ENCODE measurements at regions not wholly inside any gene's neighbourhood (a gene's known extent, or its start where the extent isn't known, plus 50 kb on each side); places are given as distances from the start of the nearest gene placed in this dataset.
"Not testable (repeated sequence)": the region's sequence is repeated elsewhere in the genome, so short reads cannot be mapped to it uniquely, and the experiment has no call there.

DNA sequence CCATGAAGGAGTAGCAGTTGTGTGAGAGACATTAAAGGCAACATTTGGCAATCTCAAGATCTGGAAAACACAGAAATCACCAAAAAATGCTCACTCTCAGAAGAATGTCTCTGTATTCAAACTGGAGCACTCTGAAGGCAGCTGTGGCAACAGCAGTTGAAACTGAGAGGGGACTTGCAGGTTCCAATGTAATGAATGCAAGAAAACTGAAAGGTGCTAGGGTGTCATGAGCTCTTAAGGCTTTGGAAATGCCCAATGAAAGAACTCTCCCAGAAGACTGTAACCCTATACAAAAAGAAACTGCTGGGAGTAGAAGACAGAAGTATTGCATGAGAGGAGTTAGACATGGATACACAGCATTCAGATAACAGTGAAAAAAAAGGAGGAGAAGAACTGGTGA, 118.2 kb upstream of the HTR2C start:
- H3K9me2 ChIP-seq (replicated peaks; ENCODE audit: insufficient read depth, low read length): no peaks in the 10 kb centered on the region
- H3K27ac ChIP-seq (ENCODE audit: low read length): no peak overlapping the region
- H3K4me1 ChIP-seq (ENCODE audit: low read length): no peaks in the 10 kb centered on the region
- no peak overlapping the region for H3K4me2 ChIP-seq (ENCODE audit: low read depth, low read length)
- no peaks in the 10 kb centered on the region for H4K20me1 ChIP-seq (ENCODE audit: insufficient read depth, low read length)
- H3K9me3 ChIP-seq (replicated peaks; ENCODE audit: insufficient read depth, low read length): no peaks in the 10 kb centered on the region
- TF ChIP-seq EZH2 (optimal IDR thresholded peaks at IDR 0.05; ENCODE audit: low read depth, low read length) (no peak), EZH2phosphoT487 (IDR thresholded peaks at IDR 0.05; ENCODE audit: low read length) (no peak)
- TF ChIP-seq, protein P1, sequence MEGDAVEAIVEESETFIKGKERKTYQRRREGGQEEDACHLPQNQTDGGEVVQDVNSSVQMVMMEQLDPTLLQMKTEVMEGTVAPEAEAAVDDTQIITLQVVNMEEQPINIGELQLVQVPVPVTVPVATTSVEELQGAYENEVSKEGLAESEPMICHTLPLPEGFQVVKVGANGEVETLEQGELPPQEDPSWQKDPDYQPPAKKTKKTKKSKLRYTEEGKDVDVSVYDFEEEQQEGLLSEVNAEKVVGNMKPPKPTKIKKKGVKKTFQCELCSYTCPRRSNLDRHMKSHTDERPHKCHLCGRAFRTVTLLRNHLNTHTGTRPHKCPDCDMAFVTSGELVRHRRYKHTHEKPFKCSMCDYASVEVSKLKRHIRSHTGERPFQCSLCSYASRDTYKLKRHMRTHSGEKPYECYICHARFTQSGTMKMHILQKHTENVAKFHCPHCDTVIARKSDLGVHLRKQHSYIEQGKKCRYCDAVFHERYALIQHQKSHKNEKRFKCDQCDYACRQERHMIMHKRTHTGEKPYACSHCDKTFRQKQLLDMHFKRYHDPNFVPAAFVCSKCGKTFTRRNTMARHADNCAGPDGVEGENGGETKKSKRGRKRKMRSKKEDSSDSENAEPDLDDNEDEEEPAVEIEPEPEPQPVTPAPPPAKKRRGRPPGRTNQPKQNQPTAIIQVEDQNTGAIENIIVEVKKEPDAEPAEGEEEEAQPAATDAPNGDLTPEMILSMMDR (IDR thresholded peaks at IDR 0.05; ENCODE audit: low read length): no peak
- no peaks in the 10 kb centered on the region for H3F3A ChIP-seq (ENCODE audit: insufficient read depth, low read length)
- no peaks in the 10 kb centered on the region for H3K36me3 ChIP-seq (replicated peaks; ENCODE audit: insufficient read depth, low read length)
- no peak overlapping the region for H3K9ac ChIP-seq (ENCODE audit: low read length)
- H3K79me2 ChIP-seq (ENCODE audit: low read length): no peaks in the 10 kb centered on the region
- H3K4me3 ChIP-seq (ENCODE audit: low read length): no peak overlapping the region
- no peak overlapping the region for H2AFZ ChIP-seq (ENCODE audit: low read length)
- DNase-seq: no peak
- no peaks in the 10 kb centered on the region for H3K27me3 ChIP-seq (replicated peaks; ENCODE audit: insufficient read depth, low read length)

DNA sequence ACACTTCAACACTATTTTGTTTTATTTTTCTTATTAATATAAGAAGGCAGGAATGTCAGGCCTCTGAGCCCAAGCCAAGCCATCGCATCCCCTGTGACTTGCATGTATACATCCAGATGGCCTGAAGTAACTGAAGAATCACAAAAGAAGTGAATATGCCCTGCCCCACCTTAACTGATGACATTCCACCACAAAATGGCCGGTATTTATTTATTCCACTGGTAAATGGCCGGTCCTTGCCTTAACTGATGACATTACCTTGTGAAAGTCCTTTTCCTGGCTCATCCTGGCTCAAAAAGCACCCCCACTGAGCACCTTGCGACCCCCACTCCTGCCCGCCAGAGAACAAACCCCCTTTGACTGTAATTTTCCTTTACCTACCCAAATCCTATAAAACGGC, 111.9 kb upstream of the HTR2C start:
- not testable (repeated sequence) for H3K27me3 ChIP-seq (replicated peaks; ENCODE audit: insufficient read depth, low read length); H3K4me3 ChIP-seq (ENCODE audit: low read length); H4K20me1 ChIP-seq (ENCODE audit: insufficient read depth, low read length); H3K9me3 ChIP-seq (replicated peaks; ENCODE audit: insufficient read depth, low read length); H3K9ac ChIP-seq (ENCODE audit: low read length); DNase-seq; H2AFZ ChIP-seq (ENCODE audit: low read length); H3K4me2 ChIP-seq (ENCODE audit: low read depth, low read length); H3K4me1 ChIP-seq (ENCODE audit: low read length); H3K9me2 ChIP-seq (replicated peaks; ENCODE audit: insufficient read depth, low read length); H3K79me2 ChIP-seq (ENCODE audit: low read length); H3K27ac ChIP-seq (ENCODE audit: low read length); H3F3A ChIP-seq (ENCODE audit: insufficient read depth, low read length); H3K36me3 ChIP-seq (replicated peaks; ENCODE audit: insufficient read depth, low read length)

DNA sequence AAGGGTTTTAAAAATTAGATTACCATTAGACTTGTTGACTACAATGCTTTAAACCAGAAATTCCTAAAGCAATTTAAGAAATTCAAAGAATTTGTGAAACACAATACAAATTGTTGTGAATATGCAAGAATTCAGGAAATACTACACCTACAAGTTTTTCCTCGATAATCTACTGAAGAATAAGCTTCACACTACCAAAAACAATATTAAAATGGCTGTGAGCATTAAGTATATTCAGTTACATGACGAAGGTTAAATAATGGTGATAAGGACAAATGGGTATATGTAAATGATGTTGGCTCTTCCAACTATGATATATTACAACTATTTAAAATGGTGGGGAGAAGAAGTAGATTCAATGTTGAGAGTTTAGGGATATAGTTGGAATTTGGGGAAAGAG, 111.1 kb upstream of the HTR2C start:
- Histone ChIP-seq H3K9ac (ENCODE audit: low read length) (no peak overlapping the region), H2AFZ (ENCODE audit: low read length) (no peak overlapping the region)

DNA sequence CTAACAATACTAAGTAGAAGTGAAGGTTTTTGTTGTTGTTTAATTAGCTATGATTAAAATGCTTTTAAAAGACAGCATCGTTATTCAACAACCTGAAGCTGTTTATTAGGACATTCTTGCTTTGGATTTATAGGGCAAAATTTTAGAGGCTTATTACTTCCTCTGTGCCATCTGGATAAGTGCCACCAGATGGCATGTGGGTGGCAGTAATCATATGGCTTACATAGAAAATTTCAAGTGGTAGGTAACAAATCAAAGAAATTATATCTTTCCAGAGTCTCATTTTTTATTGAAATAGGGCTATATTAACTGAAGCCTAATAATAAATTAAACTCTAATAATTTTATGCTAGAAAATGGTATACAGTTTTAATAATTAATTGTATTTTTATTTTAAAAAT, 83.3 kb upstream of the HTR2C start:
- TF ChIP-seq, protein P1 (IDR thresholded peaks at IDR 0.05; ENCODE audit: low read length): no peak
- TF ChIP-seq EZH2 (optimal IDR thresholded peaks at IDR 0.05; ENCODE audit: low read depth, low read length) (no peak), EZH2phosphoT487 (IDR thresholded peaks at IDR 0.05; ENCODE audit: low read length) (no peak)
- H4K20me1 ChIP-seq (ENCODE audit: insufficient read depth, low read length): no peaks in the 10 kb centered on the region
- DNase-seq: no peak

More for the DNA sequence above, 111.1 kb upstream of the HTR2C start:
- no peak for DNase-seq
- Histone ChIP-seq H3K27me3 (replicated peaks; ENCODE audit: insufficient read depth, low read length) (no peaks in the 10 kb centered on the region), H3K4me3 (ENCODE audit: low read length) (no peak overlapping the region), H3K79me2 (ENCODE audit: low read length) (no peaks in the 10 kb centered on the region), H3K4me1 (ENCODE audit: low read length) (no peaks in the 10 kb centered on the region), H4K20me1 (ENCODE audit: insufficient read depth, low read length) (no peaks in the 10 kb centered on the region), H3K27ac (ENCODE audit: low read length) (no peak overlapping the region), H3K9me2 (replicated peaks; ENCODE audit: insufficient read depth, low read length) (no peaks in the 10 kb centered on the region), H3F3A (ENCODE audit: insufficient read depth, low read length) (no peaks in the 10 kb centered on the region), H3K9me3 (replicated peaks; ENCODE audit: insufficient read depth, low read length) (no peaks in the 10 kb centered on the region), H3K36me3 (replicated peaks; ENCODE audit: insufficient read depth, low read length) (no peaks in the 10 kb centered on the region), H3K4me2 (ENCODE audit: low read depth, low read length) (no peak overlapping the region)
- TF ChIP-seq EZH2 (optimal IDR thresholded peaks at IDR 0.05; ENCODE audit: low read depth, low read length): no peak
- no peak for TF ChIP-seq EZH2phosphoT487 (IDR thresholded peaks at IDR 0.05; ENCODE audit: low read length)
- TF ChIP-seq, protein P1 (IDR thresholded peaks at IDR 0.05; ENCODE audit: low read length): no peak

More for the DNA sequence above, 83.3 kb upstream of the HTR2C start:
- Histone ChIP-seq H3K79me2 (ENCODE audit: low read length) (no peaks in the 10 kb centered on the region), H3K4me2 (ENCODE audit: low read depth, low read length) (no peak overlapping the region), H3K9me3 (replicated peaks; ENCODE audit: insufficient read depth, low read length) (no peaks in the 10 kb centered on the region), H3K9ac (ENCODE audit: low read length) (no peak overlapping the region), H3F3A (ENCODE audit: insufficient read depth, low read length) (no peaks in the 10 kb centered on the region), H3K27me3 (replicated peaks; ENCODE audit: insufficient read depth, low read length) (no peaks in the 10 kb centered on the region), H3K4me3 (ENCODE audit: low read length) (no peak overlapping the region), H3K9me2 (replicated peaks; ENCODE audit: insufficient read depth, low read length) (no peaks in the 10 kb centered on the region), H3K27ac (ENCODE audit: low read length) (no peak overlapping the region), H2AFZ (ENCODE audit: low read length) (no peak overlapping the region), H3K4me1 (ENCODE audit: low read length) (no peaks in the 10 kb centered on the region), H3K36me3 (replicated peaks; ENCODE audit: insufficient read depth, low read length) (no peaks in the 10 kb centered on the region)

Data from MM.1S (cell line).